ENCODE measurements at regions not wholly inside any gene's neighbourhood (a gene's known extent, or its start where the extent isn't known, plus 50 kb on each side); places are given as distances from the start of the nearest gene placed in this dataset.

GRCh38 chr4:1572521-1572920 lies 111.6 kb downstream of the FAM53A start:
- TF ChIP-seq CTCF (IDR thresholded peaks at IDR 0.05), result no peak
- TF ChIP-seq POLR2A (IDR thresholded peaks at IDR 0.05; ENCODE audit: low read length), result no peak
- TF ChIP-seq RCOR1 (IDR thresholded peaks at IDR 0.05; ENCODE audit: low read depth, low read length), result no peak
- no peak for TF ChIP-seq REST (IDR thresholded peaks at IDR 0.05)
- TF ChIP-seq, protein P1, sequence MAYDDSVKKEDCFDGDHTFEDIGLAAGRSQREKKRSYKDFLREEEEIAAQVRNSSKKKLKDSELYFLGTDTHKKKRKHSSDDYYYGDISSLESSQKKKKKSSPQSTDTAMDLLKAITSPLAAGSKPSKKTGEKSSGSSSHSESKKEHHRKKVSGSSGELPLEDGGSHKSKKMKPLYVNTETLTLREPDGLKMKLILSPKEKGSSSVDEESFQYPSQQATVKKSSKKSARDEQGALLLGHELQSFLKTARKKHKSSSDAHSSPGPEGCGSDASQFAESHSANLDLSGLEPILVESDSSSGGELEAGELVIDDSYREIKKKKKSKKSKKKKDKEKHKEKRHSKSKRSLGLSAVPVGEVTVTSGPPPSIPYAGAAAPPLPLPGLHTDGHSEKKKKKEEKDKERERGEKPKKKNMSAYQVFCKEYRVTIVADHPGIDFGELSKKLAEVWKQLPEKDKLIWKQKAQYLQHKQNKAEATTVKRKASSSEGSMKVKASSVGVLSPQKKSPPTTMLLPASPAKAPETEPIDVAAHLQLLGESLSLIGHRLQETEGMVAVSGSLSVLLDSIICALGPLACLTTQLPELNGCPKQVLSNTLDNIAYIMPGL (CRISPR knock-in tag; IDR thresholded peaks at IDR 0.05; ENCODE audit: borderline replicate concordance), result no peak
- TF ChIP-seq ZNF302 (CRISPR knock-in tag; IDR thresholded peaks at IDR 0.05), result no peak
- TF ChIP-seq SREBF2 (IDR thresholded peaks at IDR 0.05), result no peak

Measured in A549 (cell line).